ENCODE measurements at regions not wholly inside any gene's neighbourhood (a gene's known extent, or its start where the extent isn't known, plus 50 kb on each side); places are given as distances from the start of the nearest gene placed in this dataset.

- TF ChIP-seq E2F4 (CRISPR knock-in tag; IDR thresholded peaks at IDR 0.05; ENCODE audit: borderline replicate concordance, low read depth): no peak
- no peak for TF ChIP-seq USF1 (CRISPR knock-in tag; IDR thresholded peaks at IDR 0.05)
- no peak for TF ChIP-seq GTF2I (CRISPR knock-in tag; conservative IDR thresholded peaks at IDR 0.05)
Observed at GRCh38 chr6:14720411-14721102, 525.3 kb upstream of the JARID2 start (continued).

DNA sequence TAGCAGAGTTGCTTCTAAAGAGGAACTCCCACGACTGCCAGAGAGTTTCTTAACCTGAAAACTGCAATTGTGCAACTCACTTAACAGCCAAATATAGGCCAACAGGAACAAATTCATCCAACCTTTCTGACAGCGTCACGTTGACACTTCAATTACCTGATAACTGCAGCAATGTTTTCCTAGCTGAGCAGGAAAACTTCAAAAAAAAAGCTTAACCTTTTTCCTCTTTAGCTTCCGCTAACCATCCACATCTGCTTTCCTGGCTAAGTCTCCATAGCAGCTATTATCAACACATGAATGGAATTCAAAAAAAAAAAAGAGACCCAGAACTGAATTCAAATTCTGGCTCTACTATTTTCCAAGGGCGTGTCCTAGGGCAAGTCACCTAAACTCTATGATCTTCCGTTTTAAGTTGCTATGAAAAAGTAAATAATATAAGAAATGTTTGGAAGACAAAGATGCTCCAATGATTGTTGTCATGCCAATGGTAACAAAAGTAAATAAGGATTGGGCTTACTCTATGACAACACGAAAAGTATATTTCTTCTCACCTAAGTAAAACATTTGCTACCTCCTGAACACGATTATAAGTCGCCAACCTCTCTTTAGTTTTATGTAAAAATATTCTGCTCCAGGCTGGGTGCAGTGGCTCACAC lies 524.6 kb upstream of the JARID2 start:
- Mint-ChIP-seq H3K36me3 (no peaks in the 10 kb centered on the region), H3K4me1 (peaks cover 15% of the 10 kb centered on the region), H3K27ac (no peak overlapping the region), H3K9me3 (peaks cover 9% of the 10 kb centered on the region), H3K4me3 (no peak overlapping the region), H3K27me3 (ENCODE audit: low read depth) (peaks cover 2% of the 10 kb centered on the region; the same call in 1 of the 2 replicates)
- ATAC-seq (no peak), DNase-seq (ENCODE audit: low spot score) (no peak)
- ChIA-PET POLR2A (no interaction called here), CTCF (no interaction called here)
- no peak for TF ChIP-seq PRDM15 (CRISPR knock-in tag; IDR thresholded peaks at IDR 0.05)
- TF ChIP-seq NR3C1 (CRISPR knock-in tag; conservative IDR thresholded peaks at IDR 0.05; ENCODE audit: low read depth): no peak
- no peak for TF ChIP-seq CBFB (CRISPR knock-in tag; IDR thresholded peaks at IDR 0.05; ENCODE audit: low read depth)
- no peak for TF ChIP-seq GRHL2 (CRISPR knock-in tag; IDR thresholded peaks at IDR 0.05; ENCODE audit: insufficient replicate concordance, severe bottlenecking)
- no peak for TF ChIP-seq FOXK1 (CRISPR knock-in tag; IDR thresholded peaks at IDR 0.05)
- TF ChIP-seq ESRRA (CRISPR knock-in tag; IDR thresholded peaks at IDR 0.05; ENCODE audit: borderline replicate concordance): no peak
- no peak for TF ChIP-seq TEAD1 (CRISPR knock-in tag; IDR thresholded peaks at IDR 0.05)
- TF ChIP-seq E2F4 (CRISPR knock-in tag; IDR thresholded peaks at IDR 0.05; ENCODE audit: borderline replicate concordance, low read depth): no peak
- no peak for TF ChIP-seq GABPB1 (CRISPR knock-in tag; IDR thresholded peaks at IDR 0.05)
- TF ChIP-seq CREB1 (CRISPR knock-in tag; IDR thresholded peaks at IDR 0.05): no peak
- TF ChIP-seq, protein P1, sequence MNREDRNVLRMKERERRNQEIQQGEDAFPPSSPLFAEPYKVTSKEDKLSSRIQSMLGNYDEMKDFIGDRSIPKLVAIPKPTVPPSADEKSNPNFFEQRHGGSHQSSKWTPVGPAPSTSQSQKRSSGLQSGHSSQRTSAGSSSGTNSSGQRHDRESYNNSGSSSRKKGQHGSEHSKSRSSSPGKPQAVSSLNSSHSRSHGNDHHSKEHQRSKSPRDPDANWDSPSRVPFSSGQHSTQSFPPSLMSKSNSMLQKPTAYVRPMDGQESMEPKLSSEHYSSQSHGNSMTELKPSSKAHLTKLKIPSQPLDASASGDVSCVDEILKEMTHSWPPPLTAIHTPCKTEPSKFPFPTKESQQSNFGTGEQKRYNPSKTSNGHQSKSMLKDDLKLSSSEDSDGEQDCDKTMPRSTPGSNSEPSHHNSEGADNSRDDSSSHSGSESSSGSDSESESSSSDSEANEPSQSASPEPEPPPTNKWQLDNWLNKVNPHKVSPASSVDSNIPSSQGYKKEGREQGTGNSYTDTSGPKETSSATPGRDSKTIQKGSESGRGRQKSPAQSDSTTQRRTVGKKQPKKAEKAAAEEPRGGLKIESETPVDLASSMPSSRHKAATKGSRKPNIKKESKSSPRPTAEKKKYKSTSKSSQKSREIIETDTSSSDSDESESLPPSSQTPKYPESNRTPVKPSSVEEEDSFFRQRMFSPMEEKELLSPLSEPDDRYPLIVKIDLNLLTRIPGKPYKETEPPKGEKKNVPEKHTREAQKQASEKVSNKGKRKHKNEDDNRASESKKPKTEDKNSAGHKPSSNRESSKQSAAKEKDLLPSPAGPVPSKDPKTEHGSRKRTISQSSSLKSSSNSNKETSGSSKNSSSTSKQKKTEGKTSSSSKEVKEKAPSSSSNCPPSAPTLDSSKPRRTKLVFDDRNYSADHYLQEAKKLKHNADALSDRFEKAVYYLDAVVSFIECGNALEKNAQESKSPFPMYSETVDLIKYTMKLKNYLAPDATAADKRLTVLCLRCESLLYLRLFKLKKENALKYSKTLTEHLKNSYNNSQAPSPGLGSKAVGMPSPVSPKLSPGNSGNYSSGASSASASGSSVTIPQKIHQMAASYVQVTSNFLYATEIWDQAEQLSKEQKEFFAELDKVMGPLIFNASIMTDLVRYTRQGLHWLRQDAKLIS (CRISPR knock-in tag; IDR thresholded peaks at IDR 0.05; ENCODE audit: borderline replicate concordance): no peak
- no peak for TF ChIP-seq ATF3 (CRISPR knock-in tag; conservative IDR thresholded peaks at IDR 0.05)
- no peak for TF ChIP-seq AR (CRISPR knock-in tag; IDR thresholded peaks at IDR 0.05)
- no peak for TF ChIP-seq KAT7 (CRISPR knock-in tag; IDR thresholded peaks at IDR 0.05; ENCODE audit: borderline replicate concordance)
- TF ChIP-seq ZNF317 (CRISPR knock-in tag; IDR thresholded peaks at IDR 0.05; ENCODE audit: borderline replicate concordance, low read depth): no peak
- TF ChIP-seq, protein P2, sequence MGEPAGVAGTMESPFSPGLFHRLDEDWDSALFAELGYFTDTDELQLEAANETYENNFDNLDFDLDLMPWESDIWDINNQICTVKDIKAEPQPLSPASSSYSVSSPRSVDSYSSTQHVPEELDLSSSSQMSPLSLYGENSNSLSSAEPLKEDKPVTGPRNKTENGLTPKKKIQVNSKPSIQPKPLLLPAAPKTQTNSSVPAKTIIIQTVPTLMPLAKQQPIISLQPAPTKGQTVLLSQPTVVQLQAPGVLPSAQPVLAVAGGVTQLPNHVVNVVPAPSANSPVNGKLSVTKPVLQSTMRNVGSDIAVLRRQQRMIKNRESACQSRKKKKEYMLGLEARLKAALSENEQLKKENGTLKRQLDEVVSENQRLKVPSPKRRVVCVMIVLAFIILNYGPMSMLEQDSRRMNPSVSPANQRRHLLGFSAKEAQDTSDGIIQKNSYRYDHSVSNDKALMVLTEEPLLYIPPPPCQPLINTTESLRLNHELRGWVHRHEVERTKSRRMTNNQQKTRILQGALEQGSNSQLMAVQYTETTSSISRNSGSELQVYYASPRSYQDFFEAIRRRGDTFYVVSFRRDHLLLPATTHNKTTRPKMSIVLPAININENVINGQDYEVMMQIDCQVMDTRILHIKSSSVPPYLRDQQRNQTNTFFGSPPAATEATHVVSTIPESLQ (CRISPR knock-in tag; IDR thresholded peaks at IDR 0.05): no peak
